ENCODE measurements at regions not wholly inside any gene's neighbourhood (a gene's known extent, or its start where the extent isn't known, plus 50 kb on each side); places are given as distances from the start of the nearest gene placed in this dataset.
A peak's percentile ranks its signal among the peaks of the same experiment; 100 is the strongest.
"Not testable (repeated sequence)": the region's sequence is repeated elsewhere in the genome, so short reads cannot be mapped to it uniquely, and the experiment has no call there.

DNA sequence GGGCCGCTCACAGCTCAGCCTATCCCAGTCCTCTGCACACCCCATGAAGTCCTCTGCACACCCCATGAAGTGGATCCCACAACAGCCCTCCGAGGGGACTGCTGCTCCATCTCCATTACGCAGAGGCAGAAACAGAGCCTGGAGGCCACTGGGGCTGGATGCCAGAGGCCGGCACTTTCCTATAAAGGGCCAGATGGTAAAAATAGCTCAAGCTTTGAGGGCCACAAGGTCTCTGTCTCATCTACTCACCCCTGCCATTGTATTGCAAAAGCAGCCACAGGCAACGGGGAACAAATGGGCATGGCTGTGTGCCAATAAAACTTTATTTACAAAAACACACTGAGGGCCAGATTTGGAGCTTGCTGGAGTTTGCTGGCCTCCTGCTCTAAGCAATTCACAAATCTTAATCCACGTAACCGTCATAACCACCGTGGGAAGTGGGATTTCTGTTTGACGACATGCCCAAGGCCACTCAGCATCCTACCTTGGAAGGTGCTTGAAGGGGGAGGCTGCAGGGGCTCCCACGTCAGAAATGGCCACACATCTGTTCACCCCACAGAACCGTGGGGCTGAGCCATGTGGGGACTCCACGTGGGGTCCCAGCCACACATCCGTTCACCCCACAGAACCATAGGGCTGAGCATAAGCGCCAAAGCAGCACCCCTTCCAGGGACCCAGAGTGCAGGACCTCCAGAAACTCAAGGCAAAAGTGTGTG is 92.0 kb downstream of the NCOR2 start:
- DNase-seq (ENCODE audit: low spot score): no peak

DNA sequence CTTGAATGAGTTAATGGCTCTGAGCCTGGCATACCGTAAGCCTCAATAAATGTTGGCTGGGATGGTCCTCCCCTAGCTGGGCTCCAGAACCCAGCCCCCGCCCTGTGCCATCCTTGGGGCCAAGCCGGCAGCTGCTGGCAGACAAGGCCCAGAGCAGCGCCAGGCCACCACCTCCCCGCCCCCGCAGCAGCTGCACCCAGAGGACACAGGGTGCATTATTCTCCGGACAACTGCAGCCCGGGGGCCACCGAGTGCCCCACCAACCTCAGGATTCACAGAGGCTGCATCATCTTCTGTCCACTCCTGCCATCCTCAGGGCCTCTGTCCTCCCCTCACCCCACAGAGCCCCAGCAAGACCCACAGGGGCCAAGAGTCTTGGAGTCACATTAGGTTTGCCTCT is 92.7 kb downstream of the NCOR2 start:
- peak; percentile 84 for DNase-seq (ENCODE audit: low spot score)

DNA sequence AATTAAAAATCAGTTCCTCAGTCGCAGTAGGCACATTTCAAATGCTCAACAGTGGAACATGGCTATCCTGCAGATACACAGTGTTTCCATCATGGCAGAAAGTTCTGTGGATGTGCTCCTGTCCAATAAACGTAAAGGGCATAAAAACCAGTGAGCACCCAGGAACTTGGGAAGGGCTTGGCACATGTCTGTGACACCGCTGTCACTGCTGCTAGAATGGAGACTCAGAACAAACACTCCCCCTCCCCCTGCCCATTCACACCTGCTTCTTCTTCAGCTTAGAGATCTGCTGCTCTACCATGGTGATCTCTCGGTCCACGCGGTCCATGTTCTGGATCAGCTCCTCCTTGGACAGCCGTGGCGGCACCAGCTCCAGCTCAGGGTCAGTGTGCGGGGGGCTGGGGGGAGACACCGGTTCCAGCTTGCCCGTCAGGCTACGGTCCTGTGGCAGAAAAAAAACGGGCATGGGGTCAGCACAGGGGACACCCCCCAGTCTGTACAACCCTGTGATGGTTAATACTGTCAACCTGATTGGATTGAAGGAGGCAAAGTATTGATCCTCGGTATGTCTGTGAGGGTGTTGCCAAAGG is 94.6 kb downstream of the NCOR2 start:
- no peak for DNase-seq (ENCODE audit: low spot score)

DNA sequence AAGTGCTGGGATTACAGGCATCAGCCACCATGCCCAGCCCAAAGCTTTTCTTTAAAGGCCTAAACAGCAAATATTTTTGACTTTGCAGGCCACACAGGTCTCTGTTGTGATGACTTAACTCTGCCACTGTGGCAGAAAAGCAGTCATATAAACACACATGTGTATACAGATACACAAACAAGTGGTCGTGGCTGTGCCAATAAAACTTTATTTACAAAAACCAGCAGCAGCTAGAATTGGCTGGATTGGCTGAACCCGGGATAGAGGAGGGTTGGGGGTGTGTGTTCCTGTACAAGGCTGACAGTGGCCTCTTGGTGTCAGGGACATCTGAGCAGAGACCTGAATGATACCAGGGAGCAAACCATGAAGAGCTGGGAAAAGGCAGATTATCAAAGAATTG is 95.6 kb downstream of the NCOR2 start:
- no peak for DNase-seq (ENCODE audit: low spot score)

DNA sequence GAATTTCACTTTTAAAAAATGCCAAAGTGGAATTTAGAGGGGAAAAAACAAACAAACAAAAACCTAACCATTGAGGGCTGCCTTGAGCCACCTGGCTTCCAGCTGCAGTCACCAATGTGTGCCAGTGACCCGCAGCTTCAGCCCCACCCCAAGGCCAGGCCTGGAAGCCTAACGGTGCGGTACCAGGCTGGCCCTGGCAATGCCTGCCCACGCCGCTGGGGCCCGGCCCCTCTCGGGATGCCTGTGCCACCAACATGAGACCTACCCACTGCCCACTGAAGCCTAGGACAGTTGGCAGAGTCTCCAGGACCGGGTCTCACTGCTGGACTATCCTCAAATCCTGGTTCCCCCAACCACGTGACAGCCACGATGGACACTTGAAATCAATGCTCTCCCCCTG is 96.6 kb downstream of the NCOR2 start:
- no peak for DNase-seq (ENCODE audit: low spot score)

DNA sequence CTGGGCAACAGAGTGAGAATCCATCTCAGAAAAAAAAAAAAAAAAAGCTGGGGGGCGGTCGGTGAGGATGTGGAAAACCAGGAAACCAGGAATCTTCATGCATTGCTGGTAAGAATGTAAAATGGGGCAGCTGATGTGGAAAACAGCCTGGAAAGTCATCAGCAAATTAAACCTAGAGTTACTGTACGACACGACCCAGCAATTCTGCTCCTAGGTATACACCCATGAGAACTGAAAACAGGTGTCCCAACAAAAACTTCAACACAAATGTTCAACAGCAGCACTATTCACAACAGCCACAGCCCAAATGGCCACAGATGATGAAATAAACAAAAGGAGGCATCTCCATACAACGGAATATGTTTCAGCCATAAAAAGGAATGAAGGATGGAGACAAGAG is 97.3 kb downstream of the NCOR2 start:
- DNase-seq (ENCODE audit: low spot score): no peak

DNA sequence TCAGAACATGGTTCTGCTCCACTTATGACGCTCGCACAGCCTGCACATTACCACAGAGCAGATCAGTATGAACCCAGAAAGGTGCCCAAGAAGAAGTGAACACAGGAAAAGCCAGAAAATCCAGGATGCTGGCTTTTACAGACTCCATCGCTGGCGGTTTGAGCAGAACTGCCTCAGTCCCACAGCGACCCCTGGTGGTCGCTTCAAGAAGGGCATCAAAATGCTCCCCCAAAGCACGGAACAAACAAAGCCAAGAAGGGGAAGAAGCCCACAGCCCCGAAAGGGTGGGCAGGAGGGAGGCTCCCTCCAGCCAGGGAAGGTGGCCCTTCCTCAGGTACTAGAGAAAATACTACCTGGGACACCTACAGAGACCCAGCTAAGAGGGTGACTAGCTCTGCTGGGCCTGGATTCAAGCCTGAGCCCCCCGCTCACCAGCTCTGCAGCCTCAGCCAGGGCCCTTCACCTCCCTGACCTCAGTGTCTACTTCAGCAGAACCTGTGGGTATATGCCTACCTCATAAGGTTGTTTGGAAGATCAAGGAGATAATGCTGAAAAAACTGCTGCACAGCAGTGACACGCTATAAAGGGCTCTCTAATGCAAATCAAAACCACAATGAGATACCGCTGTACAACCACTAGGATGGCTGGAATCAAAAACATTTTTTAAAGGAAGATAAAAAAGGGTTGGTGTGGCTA is 98.1 kb downstream of the NCOR2 start:
- DNase-seq (ENCODE audit: low spot score): no peak

DNA sequence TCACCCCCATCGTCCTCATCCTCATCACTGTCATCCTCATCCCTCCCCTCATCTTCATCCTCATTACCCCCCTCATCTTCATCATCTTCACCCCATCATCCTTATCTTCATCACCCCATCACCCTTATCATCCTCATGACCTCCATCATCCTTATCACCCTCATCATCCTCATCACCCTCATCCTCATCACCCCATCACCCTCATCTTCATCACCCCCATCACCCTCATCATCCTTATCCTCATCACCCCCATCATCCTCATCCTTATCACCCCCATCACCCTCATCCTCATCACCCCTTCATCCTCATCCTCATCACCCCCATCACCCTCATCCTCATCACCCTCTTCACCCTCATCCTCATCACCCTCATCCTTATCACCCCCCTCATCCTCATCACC is 99.9 kb downstream of the NCOR2 start:
- DNase-seq (ENCODE audit: low spot score): not testable (repeated sequence)

DNA sequence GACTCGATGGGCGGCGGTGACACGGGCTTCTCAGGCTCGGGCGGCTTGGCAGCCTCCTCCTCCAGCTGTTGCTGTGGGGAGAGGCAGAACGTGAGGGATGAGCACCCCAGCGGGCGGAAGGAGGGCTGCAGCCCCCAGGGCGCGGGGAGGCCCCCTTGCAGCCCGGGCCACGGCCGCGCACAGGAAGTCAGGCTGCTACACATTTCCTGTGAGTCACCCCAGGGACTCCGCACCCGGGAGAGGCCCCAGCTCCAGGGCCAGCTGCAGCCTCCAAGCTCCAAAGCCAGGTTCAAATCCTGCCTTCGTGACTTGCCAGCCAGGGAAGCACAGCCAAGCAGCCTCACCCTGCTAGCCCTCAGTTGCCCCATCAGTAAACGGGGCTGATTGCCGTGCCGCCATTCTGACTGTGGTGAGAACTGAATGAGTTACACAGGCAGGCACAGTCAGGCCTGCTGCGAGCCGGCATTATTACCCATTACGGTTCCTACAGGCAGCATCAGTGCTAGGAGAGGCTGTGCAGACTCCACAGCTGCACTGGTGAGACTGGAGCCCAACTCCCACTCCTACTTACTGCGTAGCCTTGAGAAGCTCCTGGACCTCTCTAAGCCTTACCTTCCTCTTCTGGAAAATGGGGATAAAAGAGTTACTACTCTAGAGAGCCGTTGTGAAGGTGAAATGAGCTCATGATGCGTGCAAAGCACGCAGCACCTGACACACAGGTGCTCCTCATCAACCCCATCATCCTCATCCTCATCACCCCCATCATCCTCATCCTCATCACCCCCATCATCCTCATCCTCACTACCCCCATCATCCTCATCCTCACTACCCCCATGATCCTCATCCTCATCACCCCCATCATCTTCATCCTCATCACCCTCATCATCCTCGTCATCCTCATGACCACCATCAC is 100.9 kb downstream of the NCOR2 start:
- DNase-seq (ENCODE audit: low spot score): no peak

DNA sequence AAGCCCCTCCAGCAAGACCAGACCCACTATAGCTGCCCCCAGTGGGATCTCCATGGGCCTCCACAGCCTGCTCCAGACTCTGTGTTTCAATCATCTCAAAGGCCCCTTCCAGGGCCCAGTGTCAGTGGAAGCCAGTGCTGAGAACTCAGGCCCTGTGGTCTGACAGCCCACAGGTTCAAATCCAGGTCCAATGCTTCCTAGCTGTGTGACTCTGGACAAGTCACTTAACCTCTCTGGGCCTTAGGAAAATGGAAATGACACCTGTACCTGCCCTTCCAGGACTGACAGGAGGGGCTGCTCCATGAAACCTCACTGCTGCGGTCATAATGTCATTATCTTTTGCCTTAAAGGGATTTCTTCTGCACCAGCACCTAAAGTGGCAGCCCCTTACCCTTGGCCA is 101.9 kb downstream of the NCOR2 start:
- DNase-seq (ENCODE audit: low spot score): no peak

DNA sequence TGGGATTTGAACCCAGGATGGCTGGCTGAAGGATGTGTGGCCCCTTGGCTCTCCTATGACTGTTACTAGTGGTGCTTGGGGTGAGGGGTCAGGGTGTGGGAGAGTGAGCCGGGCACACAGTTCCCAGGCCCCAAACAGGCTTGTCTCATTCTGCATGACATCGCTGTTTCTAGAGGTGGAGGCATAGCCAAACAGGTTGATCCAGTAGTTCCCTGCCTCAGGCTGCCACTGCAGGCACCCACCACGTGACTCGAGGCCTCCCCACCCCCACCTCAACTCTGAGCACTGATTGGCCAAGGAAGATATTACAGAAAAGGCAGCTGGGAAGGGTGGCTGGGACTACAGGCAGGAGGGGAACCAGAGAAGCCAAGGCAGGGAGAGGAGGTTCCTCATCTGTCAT is 102.6 kb downstream of the NCOR2 start:
- no peak for DNase-seq (ENCODE audit: low spot score)

DNA sequence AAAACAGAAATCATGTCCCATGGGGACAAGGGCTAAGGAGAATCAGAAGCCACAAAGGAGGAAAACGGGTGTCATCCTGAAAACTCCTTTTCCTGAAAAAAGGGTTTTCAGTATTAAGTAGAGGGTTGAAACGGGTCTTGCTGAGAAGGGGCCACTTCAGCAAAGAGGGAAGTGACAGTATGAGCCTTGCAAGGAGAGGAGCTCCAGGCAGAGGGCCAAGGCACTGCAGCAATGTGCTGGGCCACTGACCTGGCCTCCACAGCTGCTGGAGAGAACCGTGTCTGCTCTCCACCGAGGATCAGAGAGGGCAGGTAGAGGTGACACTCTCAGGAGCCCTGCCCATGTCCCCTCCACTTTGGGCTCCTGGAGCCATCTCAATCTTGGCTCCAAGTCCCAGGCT is 103.3 kb downstream of the NCOR2 start:
- no peak for DNase-seq (ENCODE audit: low spot score)

DNA sequence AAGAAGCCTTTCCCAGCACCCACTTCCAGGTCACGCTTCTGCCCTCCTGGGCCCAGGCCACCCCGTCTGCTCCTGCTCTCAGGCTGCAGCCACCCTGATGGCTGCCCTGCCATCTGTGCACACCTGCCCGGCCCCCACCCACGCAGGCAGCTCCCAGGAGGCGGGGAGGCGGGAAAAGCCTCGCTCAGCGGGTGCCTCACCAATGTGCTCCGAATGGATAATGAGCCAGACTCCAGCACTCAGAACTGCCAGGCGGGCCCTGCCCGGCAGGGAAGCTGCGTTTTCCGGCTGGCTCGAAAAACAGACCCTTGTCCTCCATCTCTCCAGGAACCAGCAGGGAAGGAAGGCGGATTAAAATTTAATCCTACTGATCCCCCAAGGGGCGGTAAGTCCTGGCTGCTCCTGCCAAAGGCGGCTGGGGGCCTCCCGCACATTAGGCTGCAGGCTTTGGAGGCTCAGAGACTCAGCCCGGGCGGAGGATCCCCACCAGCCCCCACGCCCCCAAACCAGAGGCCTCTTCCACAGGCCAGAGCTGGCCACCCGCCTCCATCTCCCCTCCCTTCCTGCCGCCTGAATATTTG is 104.0 kb downstream of the NCOR2 start:
- DNase-seq (ENCODE audit: low spot score): no peak

DNA sequence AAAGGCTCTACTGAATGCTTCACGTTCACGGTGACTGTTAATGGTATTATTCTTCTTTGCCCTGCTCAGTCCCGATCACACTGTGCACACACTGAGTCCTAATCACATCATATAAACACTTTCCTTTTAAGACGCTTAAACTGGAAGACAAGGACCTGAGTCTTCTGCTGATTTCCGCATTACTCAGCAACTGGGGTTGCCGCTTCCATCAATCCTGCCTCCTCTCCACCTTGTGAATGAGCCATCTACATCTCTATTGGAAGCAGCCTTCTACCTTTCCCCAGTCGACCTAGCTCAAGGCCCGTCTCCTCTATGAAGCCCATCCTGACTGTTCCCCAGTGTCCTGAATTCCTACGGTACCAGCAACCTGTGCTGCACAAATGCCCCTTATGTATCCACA is 104.7 kb downstream of the NCOR2 start:
- DNase-seq (ENCODE audit: low spot score): no peak

DNA sequence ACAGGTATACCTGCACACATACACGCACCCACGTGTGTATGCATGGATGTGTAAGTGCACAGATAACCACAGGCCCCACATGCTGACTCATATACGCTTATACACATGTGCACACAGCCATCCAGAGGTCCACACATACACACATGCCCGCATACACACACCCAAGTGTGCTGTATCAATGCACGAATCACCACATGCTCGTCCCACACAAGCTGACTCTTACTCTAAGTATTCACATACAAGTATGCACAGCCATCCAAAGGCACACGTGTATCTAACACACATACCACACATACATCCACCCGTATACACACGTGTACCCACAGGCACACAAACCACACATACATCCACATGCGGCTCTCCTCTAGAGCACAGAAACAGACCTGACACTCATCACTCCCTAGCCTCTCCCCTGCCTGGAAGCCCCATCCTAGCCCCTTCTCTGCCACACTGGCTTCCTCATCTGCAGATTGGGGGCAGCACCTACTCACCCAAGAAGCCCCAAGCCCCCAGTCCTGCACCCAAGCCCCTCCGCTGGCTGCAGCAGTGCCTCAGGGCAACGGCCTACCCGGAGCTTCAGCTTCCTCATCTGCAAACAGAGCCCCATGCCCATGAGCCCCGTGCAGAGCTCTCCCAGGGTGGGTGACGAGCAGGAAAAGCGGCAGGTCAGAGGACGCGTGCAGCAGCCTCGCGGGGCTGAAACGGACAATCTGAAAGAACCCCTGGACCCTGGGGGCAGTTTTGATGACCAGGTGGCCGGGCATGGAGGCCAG is 105.4 kb downstream of the NCOR2 start:
- DNase-seq (ENCODE audit: low spot score): no peak

DNA sequence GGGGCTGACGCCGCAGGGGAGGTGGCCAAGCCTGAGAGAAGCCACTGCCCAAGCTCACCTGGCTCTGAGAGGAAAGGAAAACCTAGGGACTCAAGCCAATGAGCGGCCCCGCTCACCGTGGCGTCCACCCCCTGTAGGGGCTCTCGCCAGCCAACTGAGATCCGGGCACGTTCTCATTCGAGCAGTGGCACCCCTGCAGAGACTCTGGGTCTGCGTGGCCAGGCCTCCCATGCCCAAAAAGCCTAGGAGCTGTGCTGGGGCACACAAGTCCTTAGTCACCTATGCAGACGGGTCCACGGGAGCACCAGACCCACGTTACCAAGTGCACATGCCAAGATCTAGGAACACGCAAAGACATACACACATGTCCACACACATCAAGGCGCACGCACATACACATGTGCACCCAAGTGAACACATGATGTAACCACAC is 106.2 kb downstream of the NCOR2 start:
- no peak for DNase-seq (ENCODE audit: low spot score)

DNA sequence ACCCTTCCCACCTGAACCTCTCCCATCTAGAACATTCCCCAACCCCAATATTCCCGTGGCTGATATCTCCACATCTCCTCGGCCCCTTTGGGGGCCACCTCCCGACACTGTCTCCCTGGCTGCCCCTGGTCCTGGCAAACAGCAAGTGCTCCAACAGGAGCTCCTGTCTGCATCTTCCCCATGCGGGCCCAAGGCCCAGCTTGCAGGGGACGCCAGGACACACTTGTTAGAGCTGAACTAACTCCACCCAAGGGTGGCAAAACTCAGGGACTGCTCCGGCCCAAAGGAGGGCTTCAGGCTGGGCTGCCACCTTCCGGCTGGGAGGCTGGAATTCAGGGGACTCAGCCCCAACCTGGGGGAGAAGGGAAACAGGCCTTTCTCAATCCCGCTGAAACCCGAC is 106.6 kb downstream of the NCOR2 start:
- DNase-seq (ENCODE audit: low spot score): no peak

DNA sequence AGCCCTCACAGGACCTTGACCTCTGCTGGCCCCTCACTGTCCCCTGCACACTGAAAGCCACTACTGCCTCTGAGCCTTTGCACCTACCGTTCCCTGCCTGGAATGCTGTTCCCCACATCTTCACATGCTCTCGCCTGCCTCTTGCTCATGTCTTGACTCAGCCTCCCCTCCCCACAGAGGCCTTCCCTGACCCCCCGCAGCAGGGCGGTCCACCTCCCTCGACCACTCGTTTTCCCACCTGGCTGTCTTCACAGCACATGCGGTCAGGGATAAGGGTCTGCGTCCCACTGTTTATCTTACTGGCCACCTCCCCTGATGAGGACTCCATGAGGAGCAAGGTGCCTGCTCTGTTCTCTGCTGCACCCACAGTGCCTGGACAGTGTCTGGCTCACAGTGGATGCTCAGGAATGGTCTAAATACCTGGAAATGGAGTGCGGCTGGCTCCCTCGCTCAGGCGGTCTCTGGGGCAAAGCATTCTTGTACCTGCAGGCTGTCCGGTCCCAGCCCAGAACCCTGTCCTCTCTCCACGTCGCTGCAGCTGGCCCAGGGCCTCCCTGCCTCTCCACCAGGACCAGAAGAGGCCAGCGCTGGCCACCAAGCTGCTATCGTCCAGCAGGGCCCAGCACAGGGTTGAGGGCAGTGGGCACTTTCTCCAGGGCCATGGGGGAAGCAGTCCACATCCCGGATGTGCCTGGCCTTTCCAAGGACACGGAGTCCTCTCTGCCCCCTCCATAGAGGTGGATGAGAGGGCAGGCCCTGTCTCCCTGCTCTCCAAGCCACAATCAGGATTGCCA is 107.4 kb downstream of the NCOR2 start:
- DNase-seq (ENCODE audit: low spot score): no peak

DNA sequence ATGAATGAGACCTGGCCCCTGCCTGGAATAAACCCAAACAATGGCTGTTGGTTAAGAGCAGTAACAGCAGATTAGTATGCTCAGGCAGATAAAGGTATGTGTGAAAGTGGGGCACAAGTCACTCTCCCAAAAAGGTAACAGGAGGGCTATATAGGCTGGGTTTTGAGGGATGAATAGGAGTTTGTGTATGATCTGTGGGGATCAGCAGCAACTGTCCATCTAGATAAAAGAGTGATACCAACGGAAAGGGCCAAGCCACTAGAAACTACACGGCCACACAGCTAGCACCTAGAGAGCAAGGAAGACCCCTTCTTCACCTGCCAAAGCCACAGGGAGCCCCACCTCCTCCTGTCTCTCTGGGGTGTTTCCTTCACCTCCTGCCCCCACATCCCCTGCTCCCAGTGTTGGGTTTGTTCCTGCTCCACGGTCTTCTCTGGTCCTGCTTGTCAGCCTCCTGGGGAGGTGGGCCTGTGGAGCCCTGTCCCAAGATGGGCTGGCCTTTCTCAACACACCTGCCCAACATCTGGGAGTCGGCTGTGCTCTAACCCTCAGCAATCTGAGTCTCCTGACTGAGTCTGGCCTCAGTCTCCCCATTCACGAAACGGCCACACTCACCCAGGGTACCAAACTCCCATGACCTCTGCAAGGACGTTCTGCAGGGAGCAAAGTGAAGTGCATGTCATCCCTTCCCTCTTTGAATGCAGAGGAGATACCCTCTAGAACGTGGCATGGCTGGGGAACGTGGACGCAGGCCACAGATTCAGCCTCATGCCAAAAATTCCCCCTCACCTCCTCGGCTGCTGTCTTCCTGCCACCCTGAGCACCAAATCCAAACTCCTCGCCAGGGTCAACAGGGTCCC is 108.2 kb downstream of the NCOR2 start:
- no peak for DNase-seq (ENCODE audit: low spot score)

Measured in COLO829 (cell line).